GM18907 (cell line): ENCODE measurements at regions not wholly inside any gene's neighbourhood (a gene's known extent, or its start where the extent isn't known, plus 50 kb on each side); places are given as distances from the start of the nearest gene placed in this dataset.
"Not testable (repeated sequence)": the region's sequence is repeated elsewhere in the genome, so short reads cannot be mapped to it uniquely, and the experiment has no call there.

Experiments used
- ATAC-seq: cut with Tn5 transposase; IDR thresholded peaks from one replicate; pipeline ENCODE4 v1.9.1; 2021; ENCODE audit warnings: mild to moderate bottlenecking, moderate library complexity; ENCODE audit not compliant: unreplicated experiment

GRCh38 chr14:101251812-101252442 lies 309.4 kb upstream of the DIO3 start:
- no peak for ATAC-seq

GRCh38 chr14:101252443-101253214 lies 308.7 kb upstream of the DIO3 start:
- ATAC-seq = no peak

GRCh38 chr14:101253948-101254347 lies 307.3 kb upstream of the DIO3 start:
- ATAC-seq = no peak

GRCh38 chr14:101254805-101255764 lies 306.2 kb upstream of the DIO3 start:
- no peak for ATAC-seq

- ATAC-seq = no peak
Measured at GRCh38 chr14:101255765-101256125, 305.6 kb upstream of the DIO3 start.

- ATAC-seq = no peak
Measured at GRCh38 chr14:101256266-101256665, 305.0 kb upstream of the DIO3 start.

GRCh38 chr14:101257551-101257950 lies 303.7 kb upstream of the DIO3 start:
- no peak for ATAC-seq

GRCh38 chr14:101259748-101260147 lies 301.5 kb upstream of the DIO3 start:
- no peak for ATAC-seq

- ATAC-seq = not testable (repeated sequence)
Measured at GRCh38 chr14:101266441-101266840, 294.9 kb upstream of the DIO3 start.

GRCh38 chr14:101273091-101273490 lies 288.2 kb upstream of the DIO3 start:
- ATAC-seq = no peak

GRCh38 chr14:101276309-101277091 lies 284.8 kb upstream of the DIO3 start:
- no peak for ATAC-seq

GRCh38 chr14:101282418-101282817 lies 278.9 kb upstream of the DIO3 start:
- ATAC-seq = no peak

- no peak for ATAC-seq
Measured at GRCh38 chr14:101284711-101285110, 276.6 kb upstream of the DIO3 start.

GRCh38 chr14:101286271-101287018 lies 274.9 kb upstream of the DIO3 start:
- no peak for ATAC-seq

GRCh38 chr14:101288436-101289229 lies 272.7 kb upstream of the DIO3 start:
- no peak for ATAC-seq

- no peak for ATAC-seq
Measured at GRCh38 chr14:101289230-101289690, 272.0 kb upstream of the DIO3 start.

GRCh38 chr14:101289911-101290310 lies 271.4 kb upstream of the DIO3 start:
- ATAC-seq = no peak

GRCh38 chr14:101290611-101291010 lies 270.7 kb upstream of the DIO3 start:
- ATAC-seq = no peak

- no peak for ATAC-seq
Measured at GRCh38 chr14:101291390-101291789, 269.9 kb upstream of the DIO3 start.
